Osteoblast (primary cell): ENCODE measurements at regions not wholly inside any gene's neighbourhood (a gene's known extent, or its start where the extent isn't known, plus 50 kb on each side); places are given as distances from the start of the nearest gene placed in this dataset.

Experiments used
- DNase-seq: peaks from one replicate; pipeline ENCODE4 v3.0.0; 2011; ENCODE audit warnings: low spot score, mixed read lengths; ENCODE audit not compliant: insufficient read length; ENCODE audit errors: missing footprints
- H2AFZ ChIP-seq: 2 replicates; pipeline ENCODE4 v1.6.0; 2011; ENCODE audit warnings: mild to moderate bottlenecking, low read length
- H3K27ac ChIP-seq: 2 replicates; pipeline ENCODE4 v1.5.1; 2011; ENCODE audit warnings: mild to moderate bottlenecking, low read depth, low read length, moderate library complexity
- H3K27me3 ChIP-seq: 2 replicates; pipeline ENCODE4 v1.6.0; 2012; ENCODE audit warnings: mild to moderate bottlenecking, control low read depth, inconsistent platforms, low read length, moderate library complexity; ENCODE audit not compliant: insufficient read depth
- H3K36me3 ChIP-seq: 2 replicates; pipeline ENCODE4 v1.5.1; 2011; ENCODE audit warnings: mild to moderate bottlenecking, low read length, control low read depth, moderate library complexity; ENCODE audit not compliant: insufficient read depth
- H3K4me1 ChIP-seq: 2 replicates; pipeline ENCODE4 v1.5.1; 2011; ENCODE audit warnings: mild to moderate bottlenecking, low read length, control low read depth, moderate library complexity; ENCODE audit not compliant: insufficient read depth
- H3K4me2 ChIP-seq: 2 replicates; pipeline ENCODE4 v1.6.0; 2011; ENCODE audit warnings: mild to moderate bottlenecking, low read length; ENCODE audit not compliant: insufficient read depth
- H3K4me3 ChIP-seq: fragments of 200-600 bp; sonication (generic); 3 replicates; pipeline ENCODE4 v1.5.1; 2012; ENCODE audit warnings: mild to moderate bottlenecking, low read length, inconsistent platforms; ENCODE audit not compliant: insufficient read depth
- H3K79me2 ChIP-seq: 2 replicates; pipeline ENCODE4 v1.6.0; 2012; ENCODE audit warnings: mild to moderate bottlenecking, low read length, control low read depth, inconsistent platforms; ENCODE audit not compliant: insufficient read depth
- H3K9me3 ChIP-seq: 2 replicates; pipeline ENCODE4 v1.5.1; 2011; ENCODE audit warnings: low read depth, low read length, control low read depth
- H4K20me1 ChIP-seq: 2 replicates; pipeline ENCODE4 v1.6.0; 2012; ENCODE audit warnings: mild to moderate bottlenecking, low read length, control low read depth; ENCODE audit not compliant: insufficient read depth
- CTCF ChIP-seq: IDR thresholded peaks from 2 replicates; pipeline ENCODE4 v1.5.1; 2011; ENCODE audit warnings: mild to moderate bottlenecking, low read depth, low read length, moderate library complexity; ENCODE audit errors: extremely low read depth

GRCh38 chr5:66475731-66476130 lies 120.5 kb upstream of the MAST4 start:
- H3K27ac ChIP-seq = no peak overlapping the region
- no peaks in the 10 kb centered on the region for H3K79me2 ChIP-seq
- no peak overlapping the region for H3K4me2 ChIP-seq
- H3K4me1 ChIP-seq = no peaks in the 10 kb centered on the region
- no peaks in the 10 kb centered on the region for H3K9me3 ChIP-seq
- no peak overlapping the region for H3K4me3 ChIP-seq
- no peak for DNase-seq
- H4K20me1 ChIP-seq = no peaks in the 10 kb centered on the region
- H3K36me3 ChIP-seq = no peaks in the 10 kb centered on the region
- no peaks in the 10 kb centered on the region for H3K27me3 ChIP-seq
- TF ChIP-seq CTCF = no peak
- no peak overlapping the region for H2AFZ ChIP-seq

GRCh38 chr5:66477596-66477995 lies 118.6 kb upstream of the MAST4 start:
- no peak overlapping the region for H3K4me2 ChIP-seq
- no peak overlapping the region for H3K4me3 ChIP-seq
- H3K9me3 ChIP-seq = no peaks in the 10 kb centered on the region
- no peaks in the 10 kb centered on the region for H3K36me3 ChIP-seq
- no peaks in the 10 kb centered on the region for H4K20me1 ChIP-seq
- H3K27me3 ChIP-seq = no peaks in the 10 kb centered on the region
- DNase-seq = no peak
- no peaks in the 10 kb centered on the region for H3K79me2 ChIP-seq
- no peak overlapping the region for H3K27ac ChIP-seq
- H2AFZ ChIP-seq = no peak overlapping the region
- no peaks in the 10 kb centered on the region for H3K4me1 ChIP-seq
- no peak for TF ChIP-seq CTCF

GRCh38 chr5:66494437-66494836 lies 101.8 kb upstream of the MAST4 start:
- H3K27me3 ChIP-seq = no peaks in the 10 kb centered on the region
- H3K9me3 ChIP-seq = no peaks in the 10 kb centered on the region
- no peak overlapping the region for H3K27ac ChIP-seq
- TF ChIP-seq CTCF = peak; percentile 23
- no peaks in the 10 kb centered on the region for H3K79me2 ChIP-seq
- no peaks in the 10 kb centered on the region for H4K20me1 ChIP-seq
- no peak overlapping the region for H3K4me3 ChIP-seq
- no peaks in the 10 kb centered on the region for H3K36me3 ChIP-seq
- H2AFZ ChIP-seq = no peak overlapping the region
- no peak for DNase-seq
- H3K4me1 ChIP-seq = no peaks in the 10 kb centered on the region
- H3K4me2 ChIP-seq = no peak overlapping the region

- no peaks in the 10 kb centered on the region for H3K79me2 ChIP-seq
- DNase-seq = peak; percentile 65
- H4K20me1 ChIP-seq = no peaks in the 10 kb centered on the region
- H3K9me3 ChIP-seq = no peaks in the 10 kb centered on the region
- no peaks in the 10 kb centered on the region for H3K27me3 ChIP-seq
- TF ChIP-seq CTCF = peak; percentile 62
- no peak overlapping the region for H3K27ac ChIP-seq
- H3K4me1 ChIP-seq = no peaks in the 10 kb centered on the region
- no peak overlapping the region for H3K4me2 ChIP-seq
- H3K4me3 ChIP-seq = no peak overlapping the region
- H2AFZ ChIP-seq = no peak overlapping the region
- H3K36me3 ChIP-seq = no peaks in the 10 kb centered on the region
These were observed 97.4 kb upstream of the MAST4 start for GRCh38 chr5:66498791-66499207.
